ENCODE measurements at regions not wholly inside any gene's neighbourhood (a gene's known extent, or its start where the extent isn't known, plus 50 kb on each side); places are given as distances from the start of the nearest gene placed in this dataset.

GRCh38 chr6:67224989-67225388 lies 1410.1 kb upstream of the ADGRB3 start:
- ChIA-PET CTCF (no interaction called here), POLR2A (no interaction called here)
- TF ChIP-seq GLI2 (tag by site-specific recombination; IDR thresholded peaks at IDR 0.05; ENCODE audit: borderline replicate concordance, low read depth) (no peak), ZNF214 (tag by site-specific recombination; IDR thresholded peaks at IDR 0.05; ENCODE audit: borderline replicate concordance) (no peak), ZBTB6 (tag by site-specific recombination; IDR thresholded peaks at IDR 0.05) (no peak), ZNF10 (tag by site-specific recombination; IDR thresholded peaks at IDR 0.05) (no peak), OSR2 (tag by site-specific recombination; IDR thresholded peaks at IDR 0.05) (no peak), ZNF501 (tag by site-specific recombination; IDR thresholded peaks at IDR 0.05) (no peak), ZNF843 (tag by site-specific recombination; IDR thresholded peaks at IDR 0.05) (no peak), ZNF169 (tag by site-specific recombination; IDR thresholded peaks at IDR 0.05) (no peak), ZNF146 (tag by site-specific recombination; IDR thresholded peaks at IDR 0.05) (no peak), PRDM1 (tag by site-specific recombination; IDR thresholded peaks at IDR 0.05) (no peak), ZBTB1 (tag by site-specific recombination; IDR thresholded peaks at IDR 0.05) (no peak), ZNF560 (tag by site-specific recombination; IDR thresholded peaks at IDR 0.05; ENCODE audit: borderline replicate concordance) (no peak), ZNF529 (tag by site-specific recombination; IDR thresholded peaks at IDR 0.05; ENCODE audit: insufficient replicate concordance) (no peak), ZNF37A (tag by site-specific recombination; IDR thresholded peaks at IDR 0.05) (no peak), SALL2 (tag by site-specific recombination; IDR thresholded peaks at IDR 0.05; ENCODE audit: borderline replicate concordance) (no peak), ZNF248 (tag by site-specific recombination; IDR thresholded peaks at IDR 0.05) (no peak), MYNN (tag by site-specific recombination; IDR thresholded peaks at IDR 0.05; ENCODE audit: borderline replicate concordance) (no peak), BCL11B (tag by site-specific recombination; IDR thresholded peaks at IDR 0.05; ENCODE audit: low read depth) (no peak), ZNF658 (tag by site-specific recombination; IDR thresholded peaks at IDR 0.05) (no peak)
- Histone ChIP-seq H3K9me3 (ENCODE audit: control insufficient read depth, insufficient read depth, low read depth, low read length) (no peaks in the 10 kb centered on the region), H3K4me1 (ENCODE audit: control insufficient read depth, insufficient read depth, low read length) (no peaks in the 10 kb centered on the region), H3K27ac (ENCODE audit: extremely low read depth, low read depth, low read length) (no peak overlapping the region), H3K4me3 (ENCODE audit: low read depth, low read length) (no peak overlapping the region), H3K36me3 (ENCODE audit: control insufficient read depth in 2 of 2, insufficient read depth in 1 of 2, low read length in 2 of 2) (no peaks in the 10 kb centered on the region)

DNA sequence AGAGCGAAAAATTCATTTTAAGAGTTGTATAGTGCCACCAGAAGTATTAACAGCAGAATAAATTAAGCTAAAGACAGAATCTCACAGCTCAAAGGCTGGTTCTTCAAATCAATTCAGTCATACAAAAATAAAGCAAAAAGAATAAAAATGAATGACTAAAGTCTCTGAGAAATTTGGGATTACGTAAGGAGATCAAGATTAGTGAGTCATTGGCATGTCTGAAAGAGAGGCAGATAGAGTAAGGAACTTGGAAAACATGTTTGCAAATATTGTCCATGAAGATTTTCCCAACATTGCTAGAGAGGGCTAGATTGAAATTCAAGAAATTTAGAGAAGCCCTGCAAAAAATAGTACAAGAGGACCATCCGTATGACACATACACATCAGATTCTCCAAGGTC lies 1413.9 kb upstream of the ADGRB3 start:
- ChIA-PET POLR2A (no interaction called here), CTCF (interaction anchor here (1.0 kb wide), 1 partner anchor 13 kb away, joined by 3 read pairs; no protein-coding TSS in a partner anchor)
- no peak overlapping the region for H3K27ac ChIP-seq (ENCODE audit: extremely low read depth, low read depth, low read length)
- H3K36me3 ChIP-seq (ENCODE audit: control insufficient read depth in 2 of 2, insufficient read depth in 1 of 2, low read length in 2 of 2), result no peaks in the 10 kb centered on the region
- no peaks in the 10 kb centered on the region for H3K9me3 ChIP-seq (ENCODE audit: control insufficient read depth, insufficient read depth, low read depth, low read length)
- no peak for TF ChIP-seq ZNF837 (tag by site-specific recombination; IDR thresholded peaks at IDR 0.05)
- no peak for TF ChIP-seq HOXC10 (CRISPR knock-in tag; IDR thresholded peaks at IDR 0.05)
- no peak overlapping the region for H3K4me3 ChIP-seq (ENCODE audit: low read depth, low read length)
- no peaks in the 10 kb centered on the region for H3K4me1 ChIP-seq (ENCODE audit: control insufficient read depth, insufficient read depth, low read length)

DNA sequence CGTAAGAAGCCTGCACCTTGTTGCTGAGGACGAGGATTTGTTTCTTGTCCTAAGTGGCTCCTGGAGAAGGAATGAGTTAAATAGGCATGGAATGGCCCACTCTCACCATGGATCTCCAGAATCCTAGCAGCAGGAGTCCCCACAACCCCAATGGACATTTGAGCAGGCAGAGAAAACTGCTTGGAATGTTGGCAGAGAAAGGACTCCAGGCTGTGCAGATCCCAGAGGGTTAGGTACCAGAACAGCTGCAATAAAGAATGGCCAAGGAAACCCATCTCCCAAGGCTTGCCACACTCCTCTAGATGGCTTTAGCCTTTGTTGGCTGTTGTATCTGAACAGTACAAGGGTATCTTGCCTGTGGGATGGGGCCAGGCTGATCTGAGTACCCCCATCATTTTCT lies 1415.7 kb upstream of the ADGRB3 start:
- H3K27ac ChIP-seq (ENCODE audit: extremely low read depth, low read depth, low read length), result no peak overlapping the region
- H3K4me3 ChIP-seq (ENCODE audit: low read depth, low read length), result no peak overlapping the region
- no peaks in the 10 kb centered on the region for H3K9me3 ChIP-seq (ENCODE audit: control insufficient read depth, insufficient read depth, low read depth, low read length)
- CTCF ChIA-PET, result no interaction called here
- H3K36me3 ChIP-seq (ENCODE audit: control insufficient read depth in 2 of 2, insufficient read depth in 1 of 2, low read length in 2 of 2), result no peaks in the 10 kb centered on the region
- POLR2A ChIA-PET, result no interaction called here
- no peaks in the 10 kb centered on the region for H3K4me1 ChIP-seq (ENCODE audit: control insufficient read depth, insufficient read depth, low read length)
- no peak for TF ChIP-seq ZNF501 (tag by site-specific recombination; IDR thresholded peaks at IDR 0.05)
- no peak for TF ChIP-seq YY2 (tag by site-specific recombination; IDR thresholded peaks at IDR 0.05)
- no peak for TF ChIP-seq YY1 (tag by site-specific recombination; IDR thresholded peaks at IDR 0.05)
- no peak for TF ChIP-seq ZNF37A (tag by site-specific recombination; IDR thresholded peaks at IDR 0.05)
- TF ChIP-seq, protein P1, sequence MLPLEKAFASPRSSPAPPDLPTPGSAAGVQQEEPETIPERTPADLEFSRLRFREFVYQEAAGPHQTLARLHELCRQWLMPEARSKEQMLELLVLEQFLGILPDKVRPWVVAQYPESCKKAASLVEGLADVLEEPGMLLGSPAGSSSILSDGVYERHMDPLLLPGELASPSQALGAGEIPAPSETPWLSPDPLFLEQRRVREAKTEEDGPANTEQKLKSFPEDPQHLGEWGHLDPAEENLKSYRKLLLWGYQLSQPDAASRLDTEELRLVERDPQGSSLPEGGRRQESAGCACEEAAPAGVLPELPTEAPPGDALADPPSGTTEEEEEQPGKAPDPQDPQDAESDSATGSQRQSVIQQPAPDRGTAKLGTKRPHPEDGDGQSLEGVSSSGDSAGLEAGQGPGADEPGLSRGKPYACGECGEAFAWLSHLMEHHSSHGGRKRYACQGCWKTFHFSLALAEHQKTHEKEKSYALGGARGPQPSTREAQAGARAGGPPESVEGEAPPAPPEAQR (tag by site-specific recombination; IDR thresholded peaks at IDR 0.05), result no peak
- no peak for TF ChIP-seq ZSCAN16 (tag by site-specific recombination; IDR thresholded peaks at IDR 0.05)
- no peak for TF ChIP-seq ZNF791 (tag by site-specific recombination; IDR thresholded peaks at IDR 0.05)
- TF ChIP-seq SP2 (tag by site-specific recombination; IDR thresholded peaks at IDR 0.05), result no peak
- TF ChIP-seq, protein P2, sequence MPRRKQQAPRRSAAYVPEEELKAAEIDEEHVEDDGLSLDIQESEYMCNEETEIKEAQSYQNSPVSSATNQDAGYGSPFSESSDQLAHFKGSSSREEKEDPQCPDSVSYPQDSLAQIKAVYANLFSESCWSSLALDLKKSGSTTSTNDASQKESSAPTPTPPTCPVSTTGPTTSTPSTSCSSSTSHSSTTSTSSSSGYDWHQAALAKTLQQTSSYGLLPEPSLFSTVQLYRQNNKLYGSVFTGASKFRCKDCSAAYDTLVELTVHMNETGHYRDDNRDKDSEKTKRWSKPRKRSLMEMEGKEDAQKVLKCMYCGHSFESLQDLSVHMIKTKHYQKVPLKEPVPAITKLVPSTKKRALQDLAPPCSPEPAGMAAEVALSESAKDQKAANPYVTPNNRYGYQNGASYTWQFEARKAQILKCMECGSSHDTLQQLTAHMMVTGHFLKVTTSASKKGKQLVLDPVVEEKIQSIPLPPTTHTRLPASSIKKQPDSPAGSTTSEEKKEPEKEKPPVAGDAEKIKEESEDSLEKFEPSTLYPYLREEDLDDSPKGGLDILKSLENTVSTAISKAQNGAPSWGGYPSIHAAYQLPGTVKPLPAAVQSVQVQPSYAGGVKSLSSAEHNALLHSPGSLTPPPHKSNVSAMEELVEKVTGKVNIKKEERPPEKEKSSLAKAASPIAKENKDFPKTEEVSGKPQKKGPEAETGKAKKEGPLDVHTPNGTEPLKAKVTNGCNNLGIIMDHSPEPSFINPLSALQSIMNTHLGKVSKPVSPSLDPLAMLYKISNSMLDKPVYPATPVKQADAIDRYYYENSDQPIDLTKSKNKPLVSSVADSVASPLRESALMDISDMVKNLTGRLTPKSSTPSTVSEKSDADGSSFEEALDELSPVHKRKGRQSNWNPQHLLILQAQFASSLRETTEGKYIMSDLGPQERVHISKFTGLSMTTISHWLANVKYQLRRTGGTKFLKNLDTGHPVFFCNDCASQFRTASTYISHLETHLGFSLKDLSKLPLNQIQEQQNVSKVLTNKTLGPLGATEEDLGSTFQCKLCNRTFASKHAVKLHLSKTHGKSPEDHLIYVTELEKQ (tag by site-specific recombination; IDR thresholded peaks at IDR 0.05; ENCODE audit: borderline replicate concordance), result no peak

Data from HEK293 (cell line).